Right atrium auricular region (tissue), 2 donors: ENCODE measurements at regions not wholly inside any gene's neighbourhood (a gene's known extent, or its start where the extent isn't known, plus 50 kb on each side); places are given as distances from the start of the nearest gene placed in this dataset.

Experiments
- DNase-seq: peaks from one replicate; pipeline ENCODE4 v3.0.0-alpha.2; 2019; ENCODE audit warnings: low spot score
- H3K27ac ChIP-seq, 2 donors: fragments of 200-600 bp; sonication (generic); 1 replicate in 1 of 2; 2 replicates in 1 of 2; pipeline ENCODE4 v1.5.1; 2016 to 2019
- H3K27me3 ChIP-seq, 2 donors: fragments of 200-600 bp; sonication (generic); one replicate each; pipeline versions ENCODE4 v1.5.1 to v1.6.0; 2017 to 2019
- H3K36me3 ChIP-seq: fragments of 200-600 bp; sonication (generic); one replicate; pipeline ENCODE4 v1.5.1; 2016
- H3K4me1 ChIP-seq, 2 donors: fragments of 200-600 bp; sonication (generic); one replicate each; pipeline versions ENCODE4 v1.5.1 to v1.6.0; 2017 to 2019
- H3K4me3 ChIP-seq, 2 donors: fragments of 200-600 bp; sonication (generic); 1 replicate in 1 of 2; 2 replicates in 1 of 2; pipeline ENCODE4 v1.5.1; 2017 to 2019; ENCODE audit warnings: mild to moderate bottlenecking in 1 of 2, moderate library complexity in 1 of 2
- H3K9me3 ChIP-seq, 2 donors: fragments of 200-600 bp; sonication (generic); one replicate each; pipeline ENCODE4 v1.5.1; 2019
- TF ChIP-seq, protein P1 (sequence below), 2 donors: fragments of 200-600 bp; sonication (generic); IDR thresholded peaks; one replicate each; pipeline ENCODE4 v1.5.1; 2019; ENCODE audit warnings: antibody characterized with exemption in 2 of 2

GRCh38 chr14:48665077-48665784 is 920.9 kb downstream of the RPS29 start:
- Histone ChIP-seq H3K4me1 (no peaks in the 10 kb centered on the region), H3K9me3 (peaks cover 0 to 7% of the 10 kb centered on the region in 2 donors), H3K27ac (no peak overlapping the region), H3K27me3 (no peaks in the 10 kb centered on the region), H3K36me3 (no peaks in the 10 kb centered on the region), H3K4me3 (no peak overlapping the region)
- no peak for DNase-seq
- TF ChIP-seq, protein P1, sequence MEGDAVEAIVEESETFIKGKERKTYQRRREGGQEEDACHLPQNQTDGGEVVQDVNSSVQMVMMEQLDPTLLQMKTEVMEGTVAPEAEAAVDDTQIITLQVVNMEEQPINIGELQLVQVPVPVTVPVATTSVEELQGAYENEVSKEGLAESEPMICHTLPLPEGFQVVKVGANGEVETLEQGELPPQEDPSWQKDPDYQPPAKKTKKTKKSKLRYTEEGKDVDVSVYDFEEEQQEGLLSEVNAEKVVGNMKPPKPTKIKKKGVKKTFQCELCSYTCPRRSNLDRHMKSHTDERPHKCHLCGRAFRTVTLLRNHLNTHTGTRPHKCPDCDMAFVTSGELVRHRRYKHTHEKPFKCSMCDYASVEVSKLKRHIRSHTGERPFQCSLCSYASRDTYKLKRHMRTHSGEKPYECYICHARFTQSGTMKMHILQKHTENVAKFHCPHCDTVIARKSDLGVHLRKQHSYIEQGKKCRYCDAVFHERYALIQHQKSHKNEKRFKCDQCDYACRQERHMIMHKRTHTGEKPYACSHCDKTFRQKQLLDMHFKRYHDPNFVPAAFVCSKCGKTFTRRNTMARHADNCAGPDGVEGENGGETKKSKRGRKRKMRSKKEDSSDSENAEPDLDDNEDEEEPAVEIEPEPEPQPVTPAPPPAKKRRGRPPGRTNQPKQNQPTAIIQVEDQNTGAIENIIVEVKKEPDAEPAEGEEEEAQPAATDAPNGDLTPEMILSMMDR (IDR thresholded peaks at IDR 0.05): no peak

DNA sequence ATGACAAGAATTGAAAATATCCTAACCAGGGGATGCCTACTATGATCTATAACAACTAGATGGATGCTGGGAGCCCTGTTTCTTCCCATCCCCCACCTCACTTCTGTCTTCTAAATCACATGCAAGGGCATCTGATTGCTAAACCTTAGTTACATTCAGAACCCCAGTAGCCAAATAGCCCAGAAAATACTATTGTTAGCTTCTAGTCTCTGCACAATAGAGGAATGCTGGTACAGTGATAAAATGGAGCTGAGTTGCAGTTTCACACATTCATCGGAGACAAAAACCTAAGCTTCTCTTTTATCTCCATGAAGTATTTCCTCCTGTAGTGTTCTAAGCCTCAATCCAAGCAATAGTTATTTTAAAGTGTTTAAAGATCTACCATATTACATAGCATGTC is 942.9 kb downstream of the RPS29 start:
- no peak for DNase-seq
- Histone ChIP-seq H3K9me3 (no peaks in the 10 kb centered on the region), H3K4me3 (no peak overlapping the region), H3K27ac (no peak overlapping the region), H3K4me1 (no peaks in the 10 kb centered on the region), H3K27me3 (no peaks in the 10 kb centered on the region), H3K36me3 (no peaks in the 10 kb centered on the region)
- TF ChIP-seq, protein P1 (IDR thresholded peaks at IDR 0.05): no peak

DNA sequence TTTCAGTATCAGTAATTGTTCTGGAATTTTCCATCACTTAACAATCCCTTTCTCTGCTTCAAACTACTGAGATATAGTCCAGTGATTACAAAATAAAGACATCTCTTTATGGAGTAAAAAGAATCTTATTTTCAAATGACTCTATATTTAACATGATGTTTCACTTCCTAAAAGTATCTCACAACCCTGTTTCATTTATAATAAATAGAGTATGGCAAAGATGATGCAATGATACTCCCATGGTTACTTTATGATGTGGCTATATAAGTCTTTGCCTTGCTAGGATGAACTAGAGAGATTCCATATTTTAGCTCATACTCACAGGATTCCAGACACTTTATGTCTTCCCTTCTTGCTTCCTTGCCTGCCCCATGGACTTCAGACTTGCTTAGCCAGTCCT is 953.5 kb upstream of the MDGA2 start:
- DNase-seq: no peak
- Histone ChIP-seq H3K27me3 (no peaks in the 10 kb centered on the region), H3K4me3 (no peak overlapping the region), H3K27ac (no peak overlapping the region), H3K4me1 (no peaks in the 10 kb centered on the region), H3K9me3 (no peaks in the 10 kb centered on the region), H3K36me3 (no peaks in the 10 kb centered on the region)
- TF ChIP-seq, protein P1 (IDR thresholded peaks at IDR 0.05): no peak

- H3K27me3 ChIP-seq: no peaks in the 10 kb centered on the region
- H3K4me1 ChIP-seq: no peaks in the 10 kb centered on the region
- no peak overlapping the region for H3K27ac ChIP-seq
- no peaks in the 10 kb centered on the region for H3K9me3 ChIP-seq
- no peak overlapping the region for H3K4me3 ChIP-seq
- no peaks in the 10 kb centered on the region for H3K36me3 ChIP-seq
- no peak for DNase-seq
- TF ChIP-seq, protein P1 (IDR thresholded peaks at IDR 0.05): no peak
These were observed 947.6 kb upstream of the MDGA2 start for GRCh38 chr14:48622980-48623379.

DNA sequence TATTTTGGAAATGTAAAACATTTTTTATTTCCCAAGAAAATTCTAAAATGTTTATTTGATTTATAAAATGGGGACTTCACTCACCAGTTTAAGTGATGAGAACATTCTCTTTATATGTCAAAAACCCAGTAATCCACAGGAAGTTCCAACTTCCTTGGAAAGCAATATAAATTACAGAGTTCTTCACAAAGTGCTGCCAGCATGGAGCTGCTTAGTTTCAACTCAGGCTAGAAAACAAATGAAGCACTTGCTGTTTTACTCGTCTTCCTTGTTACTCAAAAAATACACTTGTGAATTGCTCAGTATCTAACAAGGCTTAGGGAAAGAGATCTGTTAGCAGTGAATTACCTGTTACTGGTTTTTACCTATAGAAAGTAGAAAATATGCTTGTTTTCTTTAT is 942.7 kb upstream of the MDGA2 start:
- Histone ChIP-seq H3K36me3 (no peaks in the 10 kb centered on the region), H3K27ac (no peak overlapping the region), H3K4me1 (no peaks in the 10 kb centered on the region), H3K4me3 (no peak overlapping the region), H3K27me3 (no peaks in the 10 kb centered on the region), H3K9me3 (no peaks in the 10 kb centered on the region)
- no peak for DNase-seq
- TF ChIP-seq, protein P1 (IDR thresholded peaks at IDR 0.05): no peak

- H3K9me3 ChIP-seq: no peaks in the 10 kb centered on the region
- no peaks in the 10 kb centered on the region for H3K36me3 ChIP-seq
- no peaks in the 10 kb centered on the region for H3K27me3 ChIP-seq
- TF ChIP-seq, protein P1 (IDR thresholded peaks at IDR 0.05): no peak
- DNase-seq: no peak
- H3K4me1 ChIP-seq: no peaks in the 10 kb centered on the region
- H3K27ac ChIP-seq: no peak overlapping the region
- H3K4me3 ChIP-seq: no peak overlapping the region
These were observed 941.5 kb upstream of the MDGA2 start for GRCh38 chr14:48616931-48617330.
